OCI-LY7 (cell line): ENCODE measurements at regions not wholly inside any gene's neighbourhood (a gene's known extent, or its start where the extent isn't known, plus 50 kb on each side); places are given as distances from the start of the nearest gene placed in this dataset.

ENCODE experiments used
- BruUV-seq: library from RNA; stranded (reverse); fragments of 400-500 nt; replicated peaks from 2 replicates; lab custom pipeline; 2021; lab: Mats Ljungman, UMichigan
- CTCF ChIA-PET: fragments of 300-600 bp; sonication (Branson Sonifier 250); formaldehyde crosslinking; loops from one replicate; lab custom pipeline; 2022; ENCODE audit warnings: antibody characterized with exemption; ENCODE audit not compliant: unreplicated experiment; lab: Charles Lee
- POLR2A ChIA-PET: fragments of 300-600 bp; sonication (Branson Sonifier 250); formaldehyde crosslinking; loops from one replicate; lab custom pipeline; 2022; ENCODE audit warnings: antibody characterized with exemption; lab: Charles Lee
- DNase-seq: peaks from one replicate; pipeline ENCODE4 v3.0.0-alpha.2; 2015; ENCODE audit warnings: low spot score
- H2AFZ ChIP-seq: fragments of 200-600 bp; sonication (generic), shearing (Covaris generic); 2 replicates; pipeline ENCODE4 v1.6.1; 2014; ENCODE audit warnings: mild to moderate bottlenecking, antibody characterized with exemption, low read length, moderate library complexity
- H3K27ac ChIP-seq: fragments of 200-600 bp; sonication (generic); 2 replicates; pipeline ENCODE4 v1.5.1; 2014; ENCODE audit warnings: mixed run types, low read depth, mild to moderate bottlenecking, moderate library complexity, low read length, inconsistent platforms; ENCODE audit not compliant: poor library complexity, severe bottlenecking
- H3K36me3 ChIP-seq: fragments of 200-600 bp; sonication (generic); 2 replicates; pipeline ENCODE4 v1.6.1; 2014; ENCODE audit warnings: mild to moderate bottlenecking, antibody characterized with exemption, low read length, moderate library complexity, mixed read lengths; ENCODE audit not compliant: insufficient read depth
- H3K4me1 ChIP-seq: fragments of 200-600 bp; sonication (generic); 2 replicates; pipeline ENCODE4 v1.5.1; 2014; ENCODE audit warnings: mild to moderate bottlenecking, low read length; ENCODE audit not compliant: insufficient read depth, poor library complexity, severe bottlenecking
- H3K4me2 ChIP-seq: fragments of 200-600 bp; sonication (generic); 2 replicates; pipeline ENCODE4 v1.6.1; 2014; ENCODE audit warnings: mild to moderate bottlenecking, low read length
- H3K4me3 ChIP-seq: fragments of 200-600 bp; sonication (generic); 2 replicates; pipeline ENCODE4 v1.5.1; 2014; ENCODE audit warnings: mild to moderate bottlenecking, low read depth, low read length; ENCODE audit not compliant: poor library complexity, severe bottlenecking
- H3K79me2 ChIP-seq: fragments of 200-600 bp; sonication (generic); 2 replicates; pipeline ENCODE4 v1.6.1; 2016; ENCODE audit warnings: low read depth, mild to moderate bottlenecking, low read length, moderate library complexity, mixed read lengths; ENCODE audit not compliant: insufficient read depth
- H3K9me2 ChIP-seq: fragments of 200-600 bp; sonication (generic); 2 replicates; pipeline ENCODE4 v1.6.1; 2016; ENCODE audit warnings: mild to moderate bottlenecking, low read length, mixed read lengths; ENCODE audit not compliant: insufficient read depth
- H3K9me3 ChIP-seq: fragments of 200-600 bp; sonication (generic); 2 replicates; pipeline ENCODE4 v1.6.1; 2014; ENCODE audit warnings: mild to moderate bottlenecking, mixed run types, low read length, mixed read lengths
- H4K20me1 ChIP-seq: fragments of 200-600 bp; sonication (generic); 2 replicates; pipeline ENCODE4 v1.6.1; 2014; ENCODE audit warnings: mild to moderate bottlenecking, antibody characterized with exemption, low read length, moderate library complexity, mixed read lengths; ENCODE audit not compliant: insufficient read depth
- CTCF ChIP-seq: fragments of 200-600 bp; sonication (generic); conservative IDR thresholded peaks from 2 replicates; pipeline ENCODE4 v1.5.1; 2014; ENCODE audit warnings: mild to moderate bottlenecking, antibody characterized with exemption, low read length, moderate library complexity, mixed read lengths
- EZH2phosphoT487 ChIP-seq: fragments of 200-600 bp; sonication (generic); IDR thresholded peaks from 2 replicates; pipeline ENCODE4 v1.6.1; 2018; ENCODE audit warnings: low read depth, borderline replicate concordance, mild to moderate bottlenecking, mixed run types, antibody characterized with exemption, low read length, moderate library complexity, mixed read lengths
- intact Hi-C: fragments of 100-400 bp; cut with micrococcal nuclease; formaldehyde crosslinking; loops from one replicate; pipeline ENCODE4 v1.10.0; 2022; ENCODE audit not compliant: unreplicated experiment

- H3K79me2 ChIP-seq: no peaks in the 10 kb centered on the region
- DNase-seq: no peak
- no peaks in the 10 kb centered on the region for H3K36me3 ChIP-seq
- no peak overlapping the region for H3K4me2 ChIP-seq
- H3K27ac ChIP-seq: no peak overlapping the region
- TF ChIP-seq CTCF: no peak
- TF ChIP-seq EZH2phosphoT487: no peak
- H3K9me3 ChIP-seq: no peaks in the 10 kb centered on the region
- no peaks in the 10 kb centered on the region for H3K4me1 ChIP-seq
- no peak overlapping the region for H3K4me3 ChIP-seq
- no peak overlapping the region for H2AFZ ChIP-seq
- CTCF ChIA-PET: no interaction called here
- no peaks in the 10 kb centered on the region for H3K9me2 ChIP-seq
- H4K20me1 ChIP-seq: no peaks in the 10 kb centered on the region
- BruUV-seq: no TSS peak
- intact Hi-C loops: no loop called here
- POLR2A ChIA-PET: no interaction called here
Measured at GRCh38 chr7:404812-405488, 114.7 kb downstream of the PDGFA start.

DNA sequence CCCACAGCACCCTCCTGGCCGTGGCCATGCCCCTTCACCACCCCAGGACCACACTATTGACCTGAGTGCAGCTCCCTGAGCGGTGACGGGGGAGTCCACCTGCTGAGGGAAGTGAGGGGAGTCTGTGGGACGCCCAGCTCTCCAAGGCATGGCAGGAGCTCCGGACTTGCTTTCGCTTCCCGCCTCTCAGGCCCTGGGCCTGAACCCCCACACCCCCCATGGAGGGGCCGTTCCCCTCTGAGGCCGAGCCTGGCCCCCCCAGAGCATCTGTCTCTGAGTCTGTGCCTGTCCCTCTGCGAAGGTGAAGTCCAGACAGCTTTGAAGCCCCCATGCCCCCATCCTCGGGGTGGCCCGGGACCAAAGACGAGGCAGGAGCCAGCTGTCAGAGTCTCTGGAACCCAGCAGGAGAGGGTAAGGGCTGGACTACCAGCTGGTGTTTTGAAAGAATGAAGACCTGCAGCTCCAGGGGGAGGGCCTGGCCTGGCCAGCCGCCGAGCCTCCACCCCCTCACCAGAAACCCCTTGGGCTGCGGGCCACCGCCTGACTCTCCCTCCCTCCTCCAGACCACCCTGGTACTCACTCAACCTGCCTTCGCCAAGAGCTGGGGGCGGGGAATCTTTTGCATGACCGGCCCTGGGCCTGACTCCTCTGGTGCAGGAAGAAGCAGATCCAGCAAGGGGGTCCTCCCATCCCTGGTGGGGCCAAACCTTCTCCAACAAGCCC is 114.0 kb downstream of the PDGFA start:
- ChIA-PET POLR2A (no interaction called here), CTCF (no interaction called here)
- no peaks in the 10 kb centered on the region for H3K4me1 ChIP-seq
- no peaks in the 10 kb centered on the region for H3K9me2 ChIP-seq
- H3K79me2 ChIP-seq: no peaks in the 10 kb centered on the region
- no TSS peak for BruUV-seq
- no peak for DNase-seq
- H3K4me3 ChIP-seq: no peak overlapping the region
- intact Hi-C loops: no loop called here
- H3K9me3 ChIP-seq: no peaks in the 10 kb centered on the region
- no peak for TF ChIP-seq CTCF
- TF ChIP-seq EZH2phosphoT487: no peak
- no peak overlapping the region for H3K4me2 ChIP-seq
- H2AFZ ChIP-seq: no peak overlapping the region
- no peaks in the 10 kb centered on the region for H3K36me3 ChIP-seq
- H3K27ac ChIP-seq: no peak overlapping the region
- no peaks in the 10 kb centered on the region for H4K20me1 ChIP-seq
